ENCODE measurements at regions not wholly inside any gene's neighbourhood (a gene's known extent, or its start where the extent isn't known, plus 50 kb on each side); places are given as distances from the start of the nearest gene placed in this dataset.
"Not testable (repeated sequence)": the region's sequence is repeated elsewhere in the genome, so short reads cannot be mapped to it uniquely, and the experiment has no call there.

GRCh38 chr20:48411919-48412522 lies 415.8 kb downstream of the PREX1 start:
- no peak for DNase-seq (ENCODE audit: low read depth in 2 of 3, low spot score in 2 of 3)

GRCh38 chr20:48411245-48411644 lies 416.6 kb downstream of the PREX1 start:
- no peak for DNase-seq (ENCODE audit: low read depth in 2 of 3, low spot score in 2 of 3)

- no peak for DNase-seq (ENCODE audit: low read depth in 2 of 3, low spot score in 2 of 3)
These were observed 418.7 kb downstream of the PREX1 start for GRCh38 chr20:48409055-48409615.

GRCh38 chr20:48407710-48408109 lies 420.1 kb downstream of the PREX1 start:
- no peak for DNase-seq (ENCODE audit: low read depth in 2 of 3, low spot score in 2 of 3)

- no peak for DNase-seq (ENCODE audit: low read depth in 2 of 3, low spot score in 2 of 3)
These were observed 420.9 kb downstream of the PREX1 start for GRCh38 chr20:48406912-48407340.

GRCh38 chr20:48406498-48406897 lies 421.3 kb downstream of the PREX1 start:
- no peak for DNase-seq (ENCODE audit: low read depth in 2 of 3, low spot score in 2 of 3)

- peak in 2 of 3 donors; percentile 13 for DNase-seq (ENCODE audit: low read depth in 2 of 3, low spot score in 2 of 3)
These were observed 421.9 kb downstream of the PREX1 start for GRCh38 chr20:48405909-48406308.

GRCh38 chr20:48404598-48404997 lies 423.2 kb downstream of the PREX1 start:
- DNase-seq (ENCODE audit: low read depth in 2 of 3, low spot score in 2 of 3), result peak in 2 of 3 donors; percentile 5 to 23

- DNase-seq (ENCODE audit: low read depth in 2 of 3, low spot score in 2 of 3), result no peak
These were observed 424.5 kb downstream of the PREX1 start for GRCh38 chr20:48403167-48403761.

GRCh38 chr20:48401359-48401758 lies 426.4 kb downstream of the PREX1 start:
- DNase-seq (ENCODE audit: low read depth in 2 of 3, low spot score in 2 of 3), result no peak

- DNase-seq (ENCODE audit: low read depth in 2 of 3, low spot score in 2 of 3), result no peak
These were observed 427.8 kb downstream of the PREX1 start for GRCh38 chr20:48400009-48400408.

GRCh38 chr20:48398506-48399449 lies 429.0 kb downstream of the PREX1 start:
- DNase-seq (ENCODE audit: low read depth in 2 of 3, low spot score in 2 of 3), result no peak

GRCh38 chr20:48396981-48397861 lies 430.6 kb downstream of the PREX1 start:
- not testable (repeated sequence) for DNase-seq (ENCODE audit: low read depth in 2 of 3, low spot score in 2 of 3)

- DNase-seq (ENCODE audit: low read depth in 2 of 3, low spot score in 2 of 3), result no peak
These were observed 431.8 kb downstream of the PREX1 start for GRCh38 chr20:48395816-48396546.

GRCh38 chr20:48394415-48395081 lies 433.3 kb downstream of the PREX1 start:
- DNase-seq (ENCODE audit: low read depth in 2 of 3, low spot score in 2 of 3), result no peak

- DNase-seq (ENCODE audit: low read depth in 2 of 3, low spot score in 2 of 3), result no peak
These were observed 434.0 kb downstream of the PREX1 start for GRCh38 chr20:48393737-48394314.

GRCh38 chr20:48393311-48393685 lies 434.5 kb downstream of the PREX1 start:
- no peak for DNase-seq (ENCODE audit: low read depth in 2 of 3, low spot score in 2 of 3)

GRCh38 chr20:48392407-48393310 lies 435.1 kb downstream of the PREX1 start:
- no peak for DNase-seq (ENCODE audit: low read depth in 2 of 3, low spot score in 2 of 3)

Measured in hematopoietic multipotent progenitor cell (in vitro differentiated cells).